IMR-90 (cell line): ENCODE measurements at regions not wholly inside any gene's neighbourhood (a gene's known extent, or its start where the extent isn't known, plus 50 kb on each side); places are given as distances from the start of the nearest gene placed in this dataset.

Experiments used
- ATAC-seq: fragments of 200-7000 bp; cut with Tn5 transposase; 2 replicates; pipeline ENCODE4 v1.9.1; 2020; ENCODE audit warnings: low read depth, mild to moderate bottlenecking, moderate library complexity
- BruUV-seq: library from RNA; stranded (reverse); fragments of 400-500 nt; replicated peaks from 2 replicates; lab custom pipeline; 2021; lab: Mats Ljungman, UMichigan
- CTCF ChIA-PET: fragments of 300-600 bp; formaldehyde crosslinking; extraction: SDS; loops from one replicate; lab custom pipeline; 2021; ENCODE audit warnings: antibody characterized with exemption; lab: Yijun Ruan, JAX
- POLR2A ChIA-PET: fragments of 300-600 bp; sonication (Branson Sonifier 250); formaldehyde crosslinking; loops from one replicate; lab custom pipeline; 2022; ENCODE audit warnings: antibody characterized with exemption; ENCODE audit not compliant: unreplicated experiment; lab: Charles Lee
- DNase-seq: peaks from one replicate; pipeline ENCODE4 v3.0.0; 2013
- H2AFZ ChIP-seq: replicated peaks from 2 replicates; pipeline ENCODE3; 2013; ENCODE audit warnings: low read length, mild to moderate bottlenecking; ENCODE audit not compliant: poor library complexity
- H2AK5ac ChIP-seq: 2 replicates; pipeline ENCODE4 v1.6.1; 2013; ENCODE audit warnings: low read depth, low read length, inconsistent platforms
- H2AK9ac ChIP-seq: replicated peaks from 2 replicates; pipeline ENCODE3; 2013; ENCODE audit warnings: mild to moderate bottlenecking, low read depth, low read length, moderate library complexity; ENCODE audit not compliant: poor library complexity
- H2BK120ac ChIP-seq: 2 replicates; pipeline ENCODE4 v1.6.1; 2013; ENCODE audit warnings: low read depth, low read length, inconsistent platforms
- H2BK15ac ChIP-seq: 3 replicates; pipeline ENCODE4 v1.6.1; 2013; ENCODE audit warnings: low read depth, low read length, inconsistent platforms
- H2BK20ac ChIP-seq: 2 replicates; pipeline ENCODE4 v1.6.1; 2013; ENCODE audit warnings: low read depth, mild to moderate bottlenecking, inconsistent platforms, low read length, moderate library complexity
- H2BK5ac ChIP-seq: 2 replicates; pipeline ENCODE4 v1.6.1; 2013; ENCODE audit warnings: mild to moderate bottlenecking, low read depth, low read length, inconsistent platforms; ENCODE audit not compliant: poor library complexity, severe bottlenecking
- H3K14ac ChIP-seq: replicated peaks from 2 replicates; pipeline ENCODE4 v1.6.1; 2013; ENCODE audit warnings: low read depth, low read length, inconsistent platforms
- H3K18ac ChIP-seq: 2 replicates; pipeline ENCODE4 v1.6.1; 2013; ENCODE audit warnings: low read depth, low read length, control low read depth
- H3K23ac ChIP-seq: 2 replicates; pipeline ENCODE4 v1.6.1; 2013; ENCODE audit warnings: low read depth, low read length, inconsistent platforms
- H3K27ac ChIP-seq: 2 replicates; pipeline ENCODE4 v1.5.1; 2013; ENCODE audit warnings: mild to moderate bottlenecking, control low read depth, low read length; ENCODE audit not compliant: insufficient read depth
- H3K27me3 ChIP-seq: 2 replicates; pipeline ENCODE4 v1.6.1; 2013; ENCODE audit warnings: low read length; ENCODE audit not compliant: control insufficient read depth, insufficient read depth
- H3K36me3 ChIP-seq: 2 replicates; pipeline ENCODE4 v1.6.1; 2013; ENCODE audit warnings: low read length, mixed read lengths; ENCODE audit not compliant: control insufficient read depth, insufficient read depth
- H3K4ac ChIP-seq: 2 replicates; pipeline ENCODE4 v1.6.1; 2013; ENCODE audit warnings: low read depth, low read length, inconsistent platforms
- H3K4me1 ChIP-seq: 2 replicates; pipeline ENCODE4 v1.6.1; 2013; ENCODE audit warnings: low read length, mixed read lengths; ENCODE audit not compliant: control insufficient read depth, insufficient read depth
- H3K4me2 ChIP-seq: 2 replicates; pipeline ENCODE4 v1.6.1; 2013; ENCODE audit warnings: low read depth, mild to moderate bottlenecking, control low read depth, low read length, moderate library complexity
- H3K4me3 ChIP-seq: 2 replicates; pipeline ENCODE4 v1.5.1; 2013; ENCODE audit warnings: low read depth, mild to moderate bottlenecking, control low read depth, low read length, moderate library complexity; ENCODE audit not compliant: insufficient read depth
- H3K56ac ChIP-seq: 2 replicates; pipeline ENCODE4 v1.6.1; 2013; ENCODE audit warnings: low read length, inconsistent platforms; ENCODE audit not compliant: insufficient read depth; ENCODE audit errors: extremely low read depth
- H3K79me1 ChIP-seq, 2 experiments: 2 replicates each; pipeline ENCODE4 v1.6.1; 2013; ENCODE audit warnings: low read length in 2 of 2, inconsistent platforms in 1 of 2, low read depth in 1 of 2
- H3K9ac ChIP-seq: 2 replicates; pipeline ENCODE4 v1.6.1; 2013; ENCODE audit warnings: low read depth, low read length, control low read depth
- H3K9me1 ChIP-seq: 2 replicates; pipeline ENCODE4 v1.6.1; 2013; ENCODE audit warnings: low read length, inconsistent platforms; ENCODE audit not compliant: insufficient read depth
- H3K9me3 ChIP-seq: 2 replicates; pipeline ENCODE4 v1.6.1; 2013; ENCODE audit warnings: low read length; ENCODE audit not compliant: control insufficient read depth, insufficient read depth
- H4K20me1 ChIP-seq: 2 replicates; pipeline ENCODE4 v1.6.1; 2013; ENCODE audit warnings: low read length, inconsistent platforms; ENCODE audit not compliant: insufficient read depth
- H4K5ac ChIP-seq: 2 replicates; pipeline ENCODE4 v1.6.1; 2013; ENCODE audit warnings: mild to moderate bottlenecking, low read depth, low read length, control low read depth
- H4K8ac ChIP-seq, 2 experiments: 2 replicates each; pipeline ENCODE4 v1.6.1; 2013; ENCODE audit warnings: low read depth in 2 of 2, low read length in 2 of 2, control low read depth in 1 of 2, inconsistent platforms in 1 of 2
- H4K91ac ChIP-seq: 2 replicates; pipeline ENCODE4 v1.6.1; 2013; ENCODE audit warnings: low read depth, low read length, inconsistent platforms; ENCODE audit not compliant: insufficient read depth
- MAZ ChIP-seq: IDR thresholded peaks from 2 replicates; pipeline ENCODE4 v1.6.1; 2012; ENCODE audit warnings: low read depth, mild to moderate bottlenecking, low read length, improper control_type of control experiment, moderate library complexity, borderline replicate concordance
- WGBS, 2 experiments: methylation state at CpG; one replicate each; pipeline versions ENCODE4 v1.1.5 to v1.1.7; 2013; ENCODE audit warnings: missing lambda C conversion rate in 2 of 2; ENCODE audit not compliant: insufficient read length in 1 of 2; ENCODE audit errors: extremely low coverage in 2 of 2; 5-methylcytosine and 5-hydroxymethylcytosine counted together
- dilution Hi-C: fragments of 300-500 bp; cut with HindIII; formaldehyde crosslinking; loops from one replicate; pipeline ENCODE4 v1.14.3; 2018; ENCODE audit warnings: low sequenced_read_pairs; ENCODE audit not compliant: unreplicated experiment
- in situ Hi-C: fragments of 300-500 bp; cut with MboI; formaldehyde crosslinking; loops from 3 replicates; pipeline ENCODE4 v1.14.3; 2019; ENCODE audit warnings: low sequenced_read_pairs, inconsistent platforms, mixed read lengths
- intact Hi-C: fragments of 100-400 bp; cut with micrococcal nuclease; formaldehyde crosslinking; loops from 2 replicates; pipeline ENCODE4 v1.10.0; 2022

DNA sequence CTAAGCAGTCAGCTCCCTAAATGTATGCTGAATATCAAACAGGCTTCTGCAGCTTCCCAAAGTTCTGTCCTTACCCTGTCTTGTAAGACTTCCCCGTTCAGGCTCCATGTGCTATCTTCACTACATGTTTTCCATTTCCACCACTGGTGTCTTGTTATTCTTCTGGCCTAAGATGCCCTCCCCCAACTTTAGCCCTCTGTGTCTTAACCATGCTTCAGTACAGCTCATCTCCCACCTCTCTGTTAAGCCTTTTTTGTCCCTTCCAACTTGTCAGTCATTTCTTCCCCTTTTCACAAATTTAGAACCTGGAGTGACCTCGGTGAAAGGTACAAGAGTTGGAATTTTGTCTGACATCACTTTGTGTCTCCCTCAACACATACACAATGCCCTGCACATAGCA is 151.7 kb upstream of the TBL1XR1 start:
- Histone ChIP-seq H3K4me1 (peaks cover 12% of the 10 kb centered on the region), H3K9me3 (no peaks in the 10 kb centered on the region), H3K4me2 (no peak overlapping the region), H4K20me1 (no peaks in the 10 kb centered on the region), H2AK5ac (peak overlapping the region; percentile 46; the same call in 1 of the 2 replicates), H3K4me3 (no peak overlapping the region), H3K14ac (peak overlapping the region; percentile 64; the same call in 1 of the 2 replicates), H3K56ac (peak overlapping the region; percentile 8; the same call in 1 of the 2 replicates), H2BK5ac (peak overlapping the region; percentile 78), H3K9ac (no peak overlapping the region), H4K8ac (peak overlapping the region; percentile 25 to 54; a peak in 2 of 4 replicates), H3K4ac (peak overlapping the region; percentile 63), H3K36me3 (no peaks in the 10 kb centered on the region), H3K27me3 (no peaks in the 10 kb centered on the region), H4K91ac (peak overlapping the region; percentile 64), H3K18ac (peak overlapping the region; percentile 97), H4K5ac (peak overlapping the region; percentile 93), H3K27ac (peak overlapping the region; percentile 30; the same call in 1 of the 2 replicates), H2AK9ac (no peak overlapping the region), H3K9me1 (peaks cover 5% of the 10 kb centered on the region), H3K23ac (0 out of 2 replicates have a peak overlapping the region, but pooled peaks have one; percentile 37), H2BK20ac (peak overlapping the region; percentile 79), H2BK120ac (peak overlapping the region; percentile 80), H2AFZ (no peak overlapping the region), H3K79me1 (no peaks in the 10 kb centered on the region; a peak in 1 of 4 replicates), H2BK15ac (peak overlapping the region; percentile 79)
- DNase-seq (no peak), ATAC-seq (no peak)
- CTCF ChIA-PET = no interaction called here
- dilution Hi-C loops (no loop called here), intact Hi-C loops (no loop called here), in situ Hi-C loops (no loop called here)
- BruUV-seq = no TSS peak
- POLR2A ChIA-PET = no interaction called here
- TF ChIP-seq MAZ = no peak
- WGBS, 2 experiments = no CpG with 5 or more reads among the region's 2 CpGs
